NCI-H510A (cell line): ENCODE measurements at regions not wholly inside any gene's neighbourhood (a gene's known extent, or its start where the extent isn't known, plus 50 kb on each side); places are given as distances from the start of the nearest gene placed in this dataset.

Experiments
- DNase-seq: peaks from one replicate; lab custom pipeline; 2025; lab: John Stamatoyannopoulos, UW

DNA sequence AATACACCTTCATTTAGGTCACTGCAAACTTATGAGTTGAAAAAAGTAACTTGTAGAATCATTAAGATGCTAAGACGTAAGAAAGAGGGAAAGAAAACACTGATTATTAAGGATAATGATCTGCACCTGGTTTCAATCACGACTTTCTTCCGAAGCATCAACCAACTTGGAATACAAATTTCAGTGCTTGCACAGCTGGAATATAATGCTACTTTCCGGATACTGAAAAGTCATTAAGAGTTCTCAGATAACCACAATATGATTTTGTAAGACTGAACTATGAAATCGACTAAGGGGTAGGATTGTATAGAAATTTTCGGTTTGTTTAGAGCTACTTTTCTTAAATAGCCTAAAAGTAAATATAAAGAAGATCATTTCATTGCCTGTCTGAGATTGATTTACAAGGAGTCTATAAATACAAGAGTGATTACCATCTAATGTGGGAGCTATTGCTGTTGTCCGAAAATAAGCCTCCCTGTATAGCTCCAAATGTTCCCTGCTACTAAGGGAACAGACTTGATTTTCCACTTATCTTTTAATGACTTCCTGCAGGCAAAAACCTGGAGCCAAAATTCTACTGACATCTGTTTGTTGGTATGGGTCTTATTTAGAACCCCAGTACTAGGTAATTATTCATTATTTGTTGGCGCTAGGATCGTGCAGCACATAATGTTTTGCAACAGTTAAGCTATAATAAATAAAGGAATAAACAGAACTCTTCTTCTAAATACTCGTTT is 673.3 kb downstream of the KCNT2 start:
- DNase-seq = peak; percentile 3

DNA sequence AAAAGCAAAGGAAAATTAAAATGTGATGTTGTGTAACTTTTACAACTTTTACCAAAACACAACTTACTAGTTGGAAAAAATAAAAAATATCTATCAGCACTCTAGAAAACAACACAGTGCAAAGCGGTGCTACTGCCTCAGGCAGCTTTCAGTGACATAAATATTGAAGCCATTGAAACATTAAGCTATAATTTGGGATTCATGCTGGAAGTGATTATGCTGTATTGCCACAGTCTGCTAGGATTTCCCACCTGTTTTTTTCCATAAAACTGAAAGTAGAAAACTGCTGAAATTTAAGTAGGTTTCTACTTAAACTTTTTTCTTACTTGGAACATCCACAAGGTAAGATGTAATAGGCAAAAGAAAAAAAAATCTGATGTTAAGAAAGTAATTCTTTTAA is 674.4 kb downstream of the KCNT2 start:
- DNase-seq = no peak

DNA sequence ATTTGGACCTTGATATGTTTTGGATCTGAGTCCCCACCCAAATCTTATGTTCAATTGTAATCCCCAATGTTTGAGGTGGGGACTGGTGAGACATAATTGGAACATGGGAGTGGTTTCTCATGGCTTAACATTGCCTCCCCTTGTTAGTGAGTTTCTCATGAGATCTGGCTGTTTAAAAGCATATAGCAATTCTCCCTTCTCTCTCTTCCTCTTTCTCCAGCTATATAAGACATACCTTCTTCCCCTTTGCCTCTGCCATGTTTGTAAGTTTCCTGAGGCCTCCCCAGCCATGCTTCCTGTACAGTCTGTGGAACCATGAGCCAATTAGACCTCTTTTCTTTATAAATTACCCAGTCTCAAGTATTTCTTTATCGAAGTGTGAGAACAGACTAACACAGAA is 692.4 kb downstream of the KCNT2 start:
- DNase-seq = no peak

DNA sequence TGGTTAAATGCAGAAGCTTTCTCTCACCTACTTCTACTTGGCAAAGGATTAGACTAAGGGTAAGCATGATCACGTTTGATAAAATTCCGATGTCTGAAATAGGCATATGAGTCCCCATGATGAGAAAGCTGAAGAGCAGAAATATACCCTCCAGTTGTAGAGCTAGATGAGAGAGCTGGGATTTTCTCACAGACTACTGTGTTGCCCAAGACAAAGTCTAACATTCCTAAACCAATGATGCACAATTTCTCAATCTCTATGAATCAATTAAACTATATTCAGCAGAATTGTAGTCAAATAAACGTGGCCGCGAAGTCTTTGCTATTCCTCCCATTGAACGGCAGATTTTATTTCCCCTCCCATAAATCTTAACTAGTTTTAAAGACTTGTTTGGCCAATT is 699.2 kb downstream of the KCNT2 start:
- DNase-seq = no peak

DNA sequence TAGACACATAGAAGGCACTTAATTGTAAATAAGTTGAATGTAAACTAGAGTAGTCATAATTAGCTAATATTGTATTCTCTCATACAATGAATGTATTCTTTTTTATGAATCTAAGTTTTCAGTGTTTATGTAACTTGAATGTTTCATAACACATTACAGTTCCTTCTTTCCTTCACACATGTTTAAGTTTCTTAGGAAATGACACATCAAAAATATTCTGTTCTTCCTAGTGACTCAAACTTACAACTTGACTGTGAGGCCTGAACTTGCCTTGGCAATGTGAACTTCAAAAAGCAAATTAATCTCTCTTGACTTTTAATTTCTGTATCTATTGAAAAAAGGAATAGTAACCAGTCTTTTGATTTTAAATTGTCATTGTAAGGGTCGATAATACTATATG is 700.1 kb downstream of the KCNT2 start:
- DNase-seq = no peak

DNA sequence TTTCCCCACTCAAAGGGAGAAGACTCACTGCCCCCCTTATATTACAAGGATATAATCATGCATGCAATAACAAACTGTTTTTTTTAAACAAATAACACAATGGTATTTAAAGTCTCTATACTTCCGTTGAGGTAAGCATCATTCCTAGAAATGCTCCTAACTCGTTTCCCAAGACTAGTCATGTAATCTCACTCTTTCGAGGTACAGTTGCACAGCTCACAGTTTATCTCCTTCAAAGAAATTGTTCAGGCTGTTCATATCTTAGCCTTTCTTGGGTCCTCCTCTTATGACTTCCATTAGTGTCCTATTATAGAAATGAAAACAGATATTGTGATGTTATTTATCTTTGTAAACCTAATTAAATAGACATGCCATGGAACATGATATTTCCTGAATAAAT is 705.0 kb downstream of the KCNT2 start:
- DNase-seq = no peak

DNA sequence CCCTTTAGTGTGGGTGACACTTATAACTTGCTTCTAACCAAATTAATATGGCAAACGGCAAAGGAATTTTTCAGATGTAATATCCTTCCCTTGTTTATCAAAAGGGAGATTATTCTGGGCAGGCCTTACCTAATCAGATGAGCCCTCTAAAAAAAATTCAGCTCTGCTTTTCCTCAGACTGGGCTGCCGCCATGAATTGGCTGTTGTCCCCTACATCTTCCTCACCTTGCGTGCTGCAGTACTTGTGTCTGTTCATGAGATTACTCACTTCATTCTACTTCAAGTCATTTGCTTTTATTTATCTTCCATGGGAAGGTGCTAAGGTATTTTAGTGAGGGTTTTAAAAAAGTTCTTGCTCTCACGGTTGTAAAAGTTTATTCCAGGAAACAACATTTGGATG is 705.5 kb downstream of the KCNT2 start:
- DNase-seq = no peak

DNA sequence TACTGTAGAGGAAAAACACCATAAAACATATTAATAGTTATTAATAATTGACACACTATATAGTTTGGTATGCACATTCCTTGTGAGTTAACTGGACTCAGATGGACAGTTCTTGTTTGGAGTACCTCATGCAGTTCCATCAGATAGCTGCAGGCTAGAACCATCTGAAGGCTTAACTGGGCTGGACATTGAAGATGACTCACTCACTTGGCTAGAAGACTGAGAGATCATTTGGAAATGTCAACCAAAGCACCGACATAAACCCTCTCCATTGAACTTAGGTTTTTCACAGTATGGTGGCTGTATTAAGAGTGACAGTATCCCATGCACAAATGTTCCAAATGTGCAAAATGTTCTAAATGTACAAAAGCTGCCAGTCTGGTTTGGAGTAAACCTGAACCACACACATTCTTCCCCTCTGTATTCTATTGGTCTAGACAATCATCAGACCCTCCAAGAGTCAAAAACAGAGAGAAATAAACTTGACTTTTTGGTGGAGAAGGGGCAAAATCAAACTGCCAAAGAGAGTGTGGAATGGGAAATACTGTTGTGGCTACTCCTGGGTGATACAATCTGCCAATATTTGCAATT is 708.4 kb downstream of the KCNT2 start:
- DNase-seq = no peak

DNA sequence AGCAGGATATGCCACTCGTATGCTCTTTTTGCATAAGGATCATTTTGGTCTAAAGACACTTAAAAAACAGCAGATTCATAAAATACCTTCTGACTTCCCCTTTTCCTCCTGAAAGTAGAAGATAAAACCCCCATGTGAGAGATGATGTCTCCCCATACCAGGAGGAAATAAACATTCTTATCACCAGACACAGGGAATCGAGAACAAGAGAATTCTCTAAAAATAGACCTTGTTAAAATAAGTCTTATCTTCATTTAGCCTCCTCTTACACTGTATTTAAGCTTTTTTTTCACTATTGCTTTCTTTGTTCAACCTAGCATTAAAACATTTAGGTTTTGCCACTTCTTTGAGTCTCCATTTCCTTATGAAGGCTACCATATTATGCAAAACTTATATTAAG is 709.3 kb downstream of the KCNT2 start:
- DNase-seq = no peak

DNA sequence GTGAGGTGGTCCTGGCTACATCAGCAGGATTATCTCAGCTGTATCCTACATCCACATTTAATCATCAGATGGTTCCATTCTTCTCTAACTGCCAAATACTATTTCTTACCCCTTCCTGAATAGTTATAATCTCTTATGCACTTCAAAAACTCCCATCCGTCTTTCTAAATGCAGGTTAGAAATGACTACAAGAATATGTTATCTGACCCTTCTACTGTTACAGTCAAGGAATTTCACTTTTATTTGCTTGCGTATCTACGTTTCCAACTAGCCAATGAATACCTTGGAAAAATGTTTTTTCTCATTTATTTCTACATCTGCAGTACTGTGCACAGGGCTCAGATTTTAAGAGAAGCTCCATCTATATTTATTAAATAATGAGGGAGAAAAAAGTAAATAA is 709.9 kb downstream of the KCNT2 start:
- DNase-seq = no peak

DNA sequence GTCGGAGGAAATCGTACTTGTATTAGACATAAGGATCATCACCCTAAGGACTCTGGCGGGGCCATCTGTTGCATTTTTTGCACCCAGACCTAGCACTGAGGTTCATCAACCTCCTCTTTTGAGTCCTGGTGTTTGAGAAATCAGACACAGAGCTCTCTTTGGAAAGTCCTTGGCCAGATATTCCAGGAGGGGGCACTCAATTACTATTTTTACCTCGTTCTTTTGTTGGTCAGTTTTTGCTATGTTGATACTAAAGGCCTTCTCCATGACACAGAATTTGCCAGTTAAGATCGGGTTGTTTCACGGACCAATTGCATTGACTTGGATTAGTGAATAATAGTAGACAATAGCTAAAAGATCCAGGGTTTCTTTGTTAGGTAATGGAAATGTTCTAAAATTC is 711.2 kb downstream of the KCNT2 start:
- DNase-seq = no peak

DNA sequence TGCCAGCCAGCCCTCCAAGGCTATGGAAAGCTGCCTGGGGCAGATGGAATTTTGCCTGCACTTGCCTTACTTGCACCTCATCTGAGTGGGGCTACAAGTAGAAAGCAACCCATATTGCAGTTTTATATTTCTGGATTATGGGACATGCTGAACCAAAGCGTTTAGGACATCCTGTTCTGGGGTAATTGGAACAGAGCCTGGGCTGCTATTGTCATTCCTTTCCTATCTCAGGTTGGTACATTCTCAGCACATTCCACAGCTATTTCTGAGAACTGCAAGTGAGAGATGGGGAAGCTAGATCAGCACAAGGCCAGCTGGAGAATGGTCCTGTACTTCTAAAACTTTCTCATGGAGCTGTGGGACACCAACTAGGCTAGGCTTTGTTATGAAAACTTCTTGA is 713.8 kb downstream of the KCNT2 start:
- no peak for DNase-seq

DNA sequence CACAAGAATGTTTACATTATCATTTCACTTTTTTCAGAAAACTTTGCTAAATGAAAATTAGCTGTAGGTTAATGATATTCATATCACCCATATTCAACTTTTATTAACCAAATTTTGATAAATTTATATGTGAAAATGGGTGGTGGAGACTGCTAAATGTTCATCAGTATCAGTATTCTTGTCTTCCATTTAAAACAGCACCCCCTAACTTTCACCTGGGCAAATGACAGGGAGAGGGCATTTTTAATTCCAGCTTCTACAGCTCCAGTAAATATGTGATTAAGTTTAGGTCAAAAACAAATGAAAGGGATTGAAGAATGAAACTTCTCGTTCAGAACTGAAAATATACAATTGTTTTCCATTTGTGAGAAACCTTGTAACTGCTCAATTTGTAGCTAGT is 722.2 kb downstream of the KCNT2 start:
- DNase-seq = no peak

DNA sequence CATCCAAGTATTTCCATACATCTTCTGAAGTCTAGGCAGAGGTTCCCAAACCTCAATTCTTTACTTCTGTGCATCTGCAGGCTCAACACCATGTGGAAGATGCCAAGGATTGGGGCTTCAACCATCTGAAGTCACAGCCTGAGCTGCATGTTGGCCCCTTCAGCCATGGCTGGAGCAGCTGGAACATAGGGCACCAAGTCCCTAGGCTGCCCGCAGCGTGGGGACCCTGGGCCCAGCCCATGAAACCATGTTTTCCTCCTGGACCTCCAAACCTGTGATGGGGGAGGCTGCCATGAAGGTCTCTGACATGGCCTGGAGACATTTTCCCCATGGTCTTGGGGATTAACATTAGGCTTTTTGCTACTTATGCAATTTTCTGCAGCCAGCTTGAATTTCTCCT is 729.8 kb downstream of the KCNT2 start:
- DNase-seq = no peak

DNA sequence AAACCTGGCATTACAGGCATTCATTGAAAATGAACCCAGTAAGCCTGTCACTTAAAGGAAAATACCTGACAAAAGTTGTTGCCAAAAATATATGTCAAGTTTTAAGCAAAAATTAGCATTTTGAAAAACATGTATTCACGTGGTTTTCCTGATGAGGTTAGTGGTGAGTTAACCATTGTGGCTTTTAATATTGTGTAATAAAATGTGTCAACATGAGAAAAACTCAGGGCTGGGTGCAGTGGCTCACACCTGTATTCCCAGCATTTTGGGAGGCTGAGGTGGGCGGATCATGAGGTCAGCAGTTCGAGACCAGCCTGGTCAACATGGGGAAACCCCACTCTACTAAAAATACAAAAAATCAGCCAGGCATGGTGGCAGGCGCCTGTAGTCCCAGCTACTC is 731.4 kb downstream of the KCNT2 start:
- DNase-seq = no peak

DNA sequence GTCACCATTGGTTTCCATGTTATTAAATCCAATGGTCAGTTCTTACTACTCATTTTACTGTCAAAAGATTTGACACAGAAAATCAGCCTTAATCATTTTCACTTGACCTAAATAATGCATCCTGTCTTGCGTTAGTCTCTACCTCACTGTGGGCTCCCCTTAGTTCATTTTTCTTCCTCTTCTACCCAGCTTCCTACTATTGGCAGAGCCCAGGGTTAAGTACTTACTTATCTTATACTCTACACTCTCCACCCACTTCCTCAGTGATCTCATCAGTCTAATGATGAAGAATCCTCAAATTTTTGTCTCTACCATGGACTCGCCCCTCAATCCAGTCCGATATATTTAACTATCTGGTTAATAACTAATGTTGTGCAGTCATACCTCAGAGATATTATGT is 735.9 kb downstream of the KCNT2 start:
- no peak for DNase-seq

DNA sequence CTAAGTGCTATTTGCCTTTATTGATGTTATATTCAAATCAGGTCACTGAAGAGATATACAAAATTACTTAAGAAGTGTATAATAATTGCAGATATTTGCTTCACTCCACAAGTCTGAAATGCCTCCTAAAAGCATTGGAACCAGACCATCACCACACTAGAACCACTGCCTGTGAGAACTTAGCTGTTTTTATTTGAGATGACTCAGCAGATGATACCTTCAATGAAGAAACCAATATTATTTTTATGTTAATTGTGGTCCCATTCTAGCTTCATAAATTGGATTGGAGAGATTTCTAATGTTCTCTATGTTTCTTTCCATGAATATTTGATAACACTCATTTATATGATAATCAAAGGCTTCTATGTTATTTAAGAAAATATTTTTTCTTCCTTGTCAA is 740.6 kb downstream of the KCNT2 start:
- no peak for DNase-seq

DNA sequence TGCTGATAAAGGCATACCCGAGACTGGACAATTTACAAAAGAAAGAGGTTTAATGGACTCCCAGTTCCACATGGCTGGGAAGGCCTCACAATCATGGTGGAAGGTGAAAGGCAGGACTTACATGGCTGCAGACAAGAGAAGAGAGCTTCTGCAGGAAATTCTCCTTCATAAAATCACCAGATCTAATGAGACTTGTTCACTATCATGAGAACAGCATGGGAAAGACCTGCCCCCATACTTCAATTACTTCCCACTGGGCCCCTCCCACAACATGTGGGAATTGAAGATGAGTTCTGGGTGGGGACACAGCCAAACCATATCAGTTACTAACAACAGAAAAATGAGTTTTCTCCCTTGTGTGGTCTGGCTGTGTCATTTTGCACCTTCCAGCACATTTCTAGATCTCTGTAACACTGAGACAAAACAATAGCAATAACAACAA is 741.4 kb downstream of the KCNT2 start:
- no peak for DNase-seq

DNA sequence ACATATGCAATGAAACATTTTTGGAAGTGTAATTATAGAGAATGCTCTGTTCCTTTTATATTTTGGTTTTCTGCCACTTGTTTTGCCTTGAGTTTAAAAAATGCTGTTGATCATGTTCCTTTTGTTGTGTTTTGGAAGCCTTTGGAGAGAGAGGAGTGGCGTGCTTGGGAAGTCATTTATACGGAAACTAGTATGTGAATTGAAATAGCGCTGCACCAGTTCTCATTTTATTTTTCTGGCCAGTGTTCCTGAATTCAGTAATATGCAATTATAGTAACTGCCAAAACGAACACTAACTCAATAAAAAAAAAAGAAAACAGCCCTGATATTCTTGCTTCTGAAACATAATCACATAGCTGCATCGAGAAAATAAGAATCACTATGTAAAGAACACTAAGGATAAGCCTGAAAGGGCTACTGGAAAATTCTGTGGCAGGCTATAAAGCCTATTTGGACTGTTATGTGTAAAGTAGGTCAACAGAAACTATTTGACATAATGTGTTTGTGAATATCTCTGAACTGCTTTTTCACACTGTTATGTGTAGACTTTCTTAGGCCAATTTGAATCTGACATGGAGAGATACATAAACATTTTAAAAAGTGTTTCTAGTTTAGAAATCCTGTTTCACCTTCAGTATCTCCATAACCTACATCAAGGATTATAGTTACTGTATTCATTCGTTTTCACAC is 742.0 kb downstream of the KCNT2 start:
- no peak for DNase-seq

DNA sequence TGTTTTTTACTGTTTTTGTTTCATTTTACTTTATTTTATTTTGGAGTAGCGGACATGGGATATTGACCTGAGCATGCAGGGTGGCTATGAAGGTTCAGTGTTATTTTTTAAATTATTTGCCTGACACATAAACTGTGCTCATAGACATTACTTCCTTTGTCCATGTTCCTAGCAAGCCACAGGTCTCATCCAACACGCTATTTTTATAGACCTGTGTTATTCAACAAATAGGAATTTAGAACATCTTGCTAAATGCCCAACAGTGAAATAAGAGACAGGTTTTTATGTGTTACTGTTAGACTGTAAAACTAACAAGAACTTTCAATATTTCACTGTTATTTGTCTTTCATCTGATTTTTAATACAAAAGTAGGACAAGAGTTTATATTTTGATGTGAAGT is 756.4 kb downstream of the KCNT2 start:
- DNase-seq = no peak

DNA sequence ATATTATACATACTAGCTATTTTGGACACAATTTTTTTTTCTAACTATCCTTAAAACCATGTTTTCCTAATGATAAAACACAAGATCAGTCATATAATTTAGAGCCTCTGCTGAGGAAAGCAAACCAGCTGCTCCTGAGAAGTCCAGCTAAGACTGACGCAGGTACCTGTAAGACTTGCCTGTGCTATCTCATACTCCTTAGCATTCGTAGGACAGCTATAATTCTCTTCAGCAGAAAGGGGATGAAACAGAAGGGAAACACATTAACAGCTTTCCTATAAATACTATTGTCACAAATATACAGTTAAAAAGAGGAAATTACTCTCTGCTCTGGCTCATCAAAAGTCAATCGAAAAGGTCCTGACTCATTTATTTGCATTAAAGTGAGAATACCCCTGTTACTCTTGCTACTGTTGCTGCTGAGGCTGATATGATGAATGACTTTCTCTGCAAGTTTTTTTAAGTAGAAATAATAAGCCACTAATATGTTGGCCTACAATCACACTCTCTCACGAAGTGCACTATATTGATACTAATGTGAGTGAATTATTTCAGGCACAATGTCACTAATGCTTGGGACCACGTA is 757.1 kb downstream of the KCNT2 start:
- DNase-seq = no peak

DNA sequence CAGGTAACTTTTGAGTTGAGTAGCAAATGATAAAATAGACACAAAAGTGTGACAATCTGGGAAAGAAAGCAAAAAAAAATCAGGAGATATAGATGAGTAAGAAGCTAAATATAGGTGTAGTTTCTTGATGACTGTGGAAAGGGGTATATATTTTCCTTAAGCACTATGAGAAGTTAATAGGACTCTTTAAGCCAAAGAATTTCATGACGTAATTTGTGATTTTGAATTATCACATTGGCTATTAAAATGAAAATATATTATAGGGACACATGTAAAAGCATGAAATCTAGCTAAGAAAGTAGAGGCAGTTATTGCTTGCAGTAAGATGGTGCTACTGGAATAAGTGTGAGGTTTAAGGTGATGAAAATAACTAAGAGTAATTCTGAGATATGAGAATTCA is 759.1 kb downstream of the KCNT2 start:
- no peak for DNase-seq
